RWPE1 (cell line): ENCODE measurements at regions not wholly inside any gene's neighbourhood (a gene's known extent, or its start where the extent isn't known, plus 50 kb on each side); places are given as distances from the start of the nearest gene placed in this dataset.

ENCODE experiments used
- CTCF ChIA-PET: fragments of 350-600 bp; sonication (Branson Sonifier 250); formaldehyde crosslinking; extraction: SDS; loops from one replicate; lab custom pipeline; 2021; lab: Yijun Ruan, JAX
- POLR2A ChIA-PET: fragments of 400-600 bp; formaldehyde crosslinking; extraction: SDS; loops from one replicate; lab custom pipeline; 2020; ENCODE audit warnings: antibody characterized with exemption; ENCODE audit not compliant: low non-redundant PET; lab: Yijun Ruan, JAX
- DNase-seq: peaks from one replicate; pipeline ENCODE4 v3.0.0; 2012; ENCODE audit warnings: low spot score
- H3K27ac ChIP-seq: fragments of 450-650 bp; 2 replicates; pipeline ENCODE4 v1.5.1; 2017
- CTCF ChIP-seq: fragments of 450-650 bp; conservative IDR thresholded peaks from 2 replicates; pipeline ENCODE4 v1.5.1; 2017; ENCODE audit warnings: low read depth, mild to moderate bottlenecking

GRCh38 chr11:113564527-113565130 is 89.4 kb upstream of the DRD2 start:
- no peak for TF ChIP-seq CTCF
- DNase-seq, result no peak
- POLR2A ChIA-PET, result no interaction called here
- H3K27ac ChIP-seq, result no peak overlapping the region
- CTCF ChIA-PET, result no interaction called here

- no peak for TF ChIP-seq CTCF
- no peak overlapping the region for H3K27ac ChIP-seq
- CTCF ChIA-PET, result no interaction called here
- peak; percentile 40 for DNase-seq
- POLR2A ChIA-PET, result no interaction called here
Measured at GRCh38 chr11:113563766-113564526, 88.7 kb upstream of the DRD2 start.

GRCh38 chr11:113562981-113563461 is 87.8 kb upstream of the DRD2 start:
- no peak for TF ChIP-seq CTCF
- no peak overlapping the region for H3K27ac ChIP-seq
- POLR2A ChIA-PET, result no interaction called here
- CTCF ChIA-PET, result no interaction called here
- no peak for DNase-seq

GRCh38 chr11:113562576-113562975 is 87.4 kb upstream of the DRD2 start:
- POLR2A ChIA-PET, result no interaction called here
- CTCF ChIA-PET, result no interaction called here
- TF ChIP-seq CTCF, result no peak
- no peak overlapping the region for H3K27ac ChIP-seq
- no peak for DNase-seq

GRCh38 chr11:113557926-113558325 is 82.7 kb upstream of the DRD2 start:
- H3K27ac ChIP-seq, result no peak overlapping the region
- ChIA-PET CTCF (no interaction called here), POLR2A (no interaction called here)
- TF ChIP-seq CTCF, result no peak
- no peak for DNase-seq

- TF ChIP-seq CTCF, result no peak
- ChIA-PET POLR2A (no interaction called here), CTCF (no interaction called here)
- no peak for DNase-seq
- H3K27ac ChIP-seq, result no peak overlapping the region
Measured at GRCh38 chr11:113556036-113556435, 80.8 kb upstream of the DRD2 start.
